KG1 (cell line): ENCODE measurements at regions not wholly inside any gene's neighbourhood (a gene's known extent, or its start where the extent isn't known, plus 50 kb on each side); places are given as distances from the start of the nearest gene placed in this dataset.

ENCODE experiments used
- DNase-seq: peaks from one replicate; lab custom pipeline; 2025; lab: John Stamatoyannopoulos, UW

DNA sequence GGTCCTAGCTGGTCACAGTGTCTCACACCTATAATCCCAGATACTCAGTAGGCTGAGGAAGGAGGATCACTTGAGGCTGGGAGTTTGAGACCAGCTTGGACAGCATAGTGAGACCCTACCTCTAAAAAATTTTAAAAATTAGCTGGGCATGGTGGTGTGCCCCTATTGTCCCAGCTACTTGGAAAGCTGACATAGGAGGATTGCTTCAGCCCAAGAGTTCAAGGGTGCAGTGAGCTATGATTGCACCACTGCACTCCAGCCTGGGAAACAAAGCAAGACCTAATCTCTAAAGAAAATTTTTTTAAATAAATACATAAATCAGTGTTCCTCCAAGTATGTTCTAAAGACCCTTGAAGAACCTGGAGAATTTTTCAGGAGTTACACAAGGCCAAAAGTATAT lies 50.6 kb upstream of the GNAO1 start:
- no peak for DNase-seq

DNA sequence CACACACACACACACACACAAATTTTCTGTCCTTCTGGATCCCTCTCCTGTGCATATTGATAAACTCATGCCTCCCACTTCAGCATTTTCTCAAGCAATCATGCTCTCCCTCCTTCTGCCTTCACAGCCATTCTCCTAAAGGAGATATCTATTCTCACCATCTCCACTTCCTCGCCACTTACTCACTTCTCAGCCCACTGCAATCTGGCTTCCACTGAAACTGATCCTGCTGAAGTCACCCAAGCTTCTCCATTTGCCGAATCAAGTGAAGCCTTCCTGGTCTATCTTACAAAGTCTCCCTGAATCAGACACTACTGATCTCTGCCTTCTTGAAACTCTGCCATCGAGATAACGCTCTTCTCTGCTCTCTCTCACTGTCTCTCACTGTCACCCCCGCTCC lies 54.0 kb upstream of the GNAO1 start:
- no peak for DNase-seq

DNA sequence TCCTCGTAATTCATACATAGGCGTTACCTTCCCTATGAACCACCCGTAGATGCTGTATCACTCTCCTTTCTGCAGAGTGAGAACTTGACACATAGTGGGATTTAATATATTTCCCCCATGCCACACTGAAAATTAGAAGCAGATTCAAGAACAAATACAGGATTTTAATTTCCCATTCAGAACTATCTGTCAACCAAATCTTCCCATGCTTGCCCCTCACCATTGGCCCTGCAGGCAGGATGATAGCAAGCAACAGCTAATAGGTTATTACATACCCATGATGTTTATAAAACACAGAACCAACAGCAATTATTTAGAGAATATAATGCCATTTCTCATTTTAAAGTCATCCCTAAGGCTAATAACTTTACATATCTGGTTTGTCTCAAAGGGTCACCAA lies 55.0 kb upstream of the GNAO1 start:
- no peak for DNase-seq

DNA sequence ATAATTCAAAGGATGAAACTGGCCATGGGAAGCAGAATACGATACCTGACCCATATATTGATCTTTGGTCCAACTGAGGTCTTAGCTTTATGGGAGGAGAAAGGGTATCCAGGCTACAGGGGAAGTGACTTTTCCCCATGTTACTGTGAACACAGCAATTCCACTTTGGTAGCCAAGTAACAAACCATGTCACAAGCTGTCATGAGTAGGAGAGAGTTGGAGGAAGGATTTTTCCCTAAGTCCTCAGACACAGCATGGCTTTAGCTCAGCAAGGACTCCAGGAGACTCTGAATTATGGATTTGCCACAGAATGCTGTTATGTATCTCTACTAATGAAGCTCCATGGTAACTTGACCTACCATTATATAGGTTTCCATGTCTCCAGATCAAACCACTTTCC lies 56.5 kb upstream of the GNAO1 start:
- DNase-seq = no peak

DNA sequence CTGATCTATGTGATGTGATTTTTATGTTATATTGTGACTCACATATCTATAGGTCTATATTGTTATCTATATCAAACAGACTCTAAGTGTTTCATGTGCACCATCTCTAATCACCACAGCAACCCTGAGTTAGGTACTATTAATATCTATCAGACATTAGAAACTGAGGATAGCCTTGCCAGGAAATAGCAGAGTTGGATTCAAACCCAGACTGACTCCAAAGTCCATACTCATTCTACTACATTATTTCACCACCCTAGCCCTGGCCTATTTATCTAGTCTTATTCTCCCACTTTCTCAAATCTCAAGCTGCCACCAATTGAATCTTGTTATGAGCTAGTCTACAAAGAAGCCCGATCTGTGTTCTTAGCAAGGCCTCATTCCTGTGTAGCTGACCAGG lies 65.4 kb upstream of the GNAO1 start:
- no peak for DNase-seq

DNA sequence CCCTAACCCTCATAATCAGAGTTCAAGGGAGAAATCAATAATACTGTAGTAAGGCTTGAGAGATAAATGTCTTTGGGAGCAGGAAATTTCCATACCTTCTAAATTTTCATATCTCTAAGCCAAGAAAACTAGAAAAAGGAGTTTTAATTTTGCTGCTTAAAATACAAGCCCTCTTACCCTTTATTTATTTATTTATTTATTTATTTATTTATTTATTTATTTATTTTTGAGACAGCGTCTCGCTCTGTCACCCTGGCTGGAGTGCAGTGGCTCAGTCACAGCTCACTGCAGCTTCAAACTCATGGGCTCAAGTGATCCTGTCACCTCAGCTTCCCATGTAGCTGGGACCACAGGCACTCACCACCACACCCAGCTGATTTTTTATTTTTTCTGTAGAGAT lies 69.0 kb upstream of the GNAO1 start:
- DNase-seq = no peak

DNA sequence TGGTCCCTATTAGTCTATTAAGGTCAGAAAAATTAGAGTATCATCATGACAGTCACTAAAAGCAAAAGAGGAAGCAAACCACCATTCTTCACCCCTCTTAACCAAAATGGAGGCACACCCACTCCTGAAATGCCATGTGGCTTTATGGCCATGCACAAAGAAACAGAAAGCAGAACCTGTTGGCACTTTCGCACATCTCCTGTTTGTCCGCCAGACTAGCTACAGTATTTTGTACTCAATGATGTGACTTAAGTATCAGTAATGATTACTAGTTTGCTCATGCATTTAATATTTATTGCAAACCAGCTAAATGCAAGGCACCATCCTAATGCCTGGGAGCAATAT lies 70.2 kb upstream of the GNAO1 start:
- DNase-seq = no peak

DNA sequence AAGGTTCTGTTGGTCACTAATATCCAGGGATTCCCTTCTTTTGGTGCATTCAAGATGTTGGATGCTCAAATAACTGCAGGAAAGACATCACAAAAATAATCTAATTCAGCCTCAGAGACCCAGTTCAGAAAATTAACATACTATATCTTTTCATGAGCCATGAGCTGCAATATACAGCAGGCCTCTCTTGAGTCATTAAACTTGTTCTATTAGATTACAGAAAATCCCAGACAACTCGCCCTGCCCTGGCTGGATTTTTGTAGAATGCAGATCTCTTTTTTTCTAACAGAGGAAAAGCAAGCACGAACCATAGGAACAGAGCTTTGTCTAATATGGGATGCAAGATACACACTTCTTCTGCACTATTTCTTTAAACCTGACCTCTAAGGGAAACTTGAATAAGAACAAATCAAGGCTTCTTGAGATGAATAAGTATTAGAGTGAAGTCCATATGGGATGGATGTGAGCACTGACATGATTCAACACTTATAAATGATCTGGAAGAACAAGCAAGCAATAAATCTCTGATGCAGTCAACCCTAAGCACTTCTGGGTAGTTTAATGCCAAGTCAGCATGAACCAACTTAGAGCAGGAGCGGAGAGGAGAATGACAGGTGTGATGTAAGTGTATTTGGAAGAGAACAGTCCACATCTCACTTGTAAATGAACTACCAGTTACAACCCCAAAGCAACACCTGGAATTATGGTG lies 70.7 kb upstream of the GNAO1 start:
- DNase-seq = no peak

DNA sequence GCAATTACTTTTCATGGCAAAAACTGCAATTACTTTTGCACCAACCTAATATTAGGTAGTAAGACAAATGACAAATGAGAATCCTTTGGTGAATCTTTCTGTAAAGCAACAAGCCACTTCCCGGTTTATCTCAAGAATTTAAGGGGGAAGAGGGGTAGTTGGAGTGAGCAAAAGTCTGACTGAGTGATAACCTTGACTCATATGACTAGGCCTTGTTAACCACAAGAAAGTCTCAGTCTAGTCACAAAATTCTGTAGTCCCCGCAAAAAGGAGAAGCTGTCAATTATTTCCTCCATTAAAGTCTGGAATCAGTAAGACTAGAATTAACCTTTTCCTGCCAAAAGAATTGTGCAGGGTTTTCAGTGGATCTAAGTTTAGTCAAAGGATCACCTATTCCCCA lies 72.2 kb upstream of the GNAO1 start:
- no peak for DNase-seq

DNA sequence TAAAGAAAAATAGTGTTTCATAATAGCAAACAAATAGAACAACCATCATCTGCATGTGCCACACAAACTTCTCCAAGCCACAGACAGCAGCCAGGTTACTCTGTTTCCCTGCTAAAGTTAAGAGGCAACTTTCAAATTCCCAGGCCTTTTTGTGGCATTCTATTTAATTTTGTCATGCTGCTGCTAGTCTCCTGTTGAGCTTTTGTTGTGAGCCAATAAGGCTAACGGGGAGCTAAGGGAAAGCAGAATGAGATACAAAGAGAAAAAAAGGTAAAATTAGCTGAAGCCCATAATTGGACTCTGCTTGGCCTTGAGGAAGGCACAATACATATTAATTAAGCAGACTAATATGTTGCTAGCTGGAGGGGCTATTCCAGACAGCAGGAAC lies 74.7 kb upstream of the GNAO1 start:
- no peak for DNase-seq

DNA sequence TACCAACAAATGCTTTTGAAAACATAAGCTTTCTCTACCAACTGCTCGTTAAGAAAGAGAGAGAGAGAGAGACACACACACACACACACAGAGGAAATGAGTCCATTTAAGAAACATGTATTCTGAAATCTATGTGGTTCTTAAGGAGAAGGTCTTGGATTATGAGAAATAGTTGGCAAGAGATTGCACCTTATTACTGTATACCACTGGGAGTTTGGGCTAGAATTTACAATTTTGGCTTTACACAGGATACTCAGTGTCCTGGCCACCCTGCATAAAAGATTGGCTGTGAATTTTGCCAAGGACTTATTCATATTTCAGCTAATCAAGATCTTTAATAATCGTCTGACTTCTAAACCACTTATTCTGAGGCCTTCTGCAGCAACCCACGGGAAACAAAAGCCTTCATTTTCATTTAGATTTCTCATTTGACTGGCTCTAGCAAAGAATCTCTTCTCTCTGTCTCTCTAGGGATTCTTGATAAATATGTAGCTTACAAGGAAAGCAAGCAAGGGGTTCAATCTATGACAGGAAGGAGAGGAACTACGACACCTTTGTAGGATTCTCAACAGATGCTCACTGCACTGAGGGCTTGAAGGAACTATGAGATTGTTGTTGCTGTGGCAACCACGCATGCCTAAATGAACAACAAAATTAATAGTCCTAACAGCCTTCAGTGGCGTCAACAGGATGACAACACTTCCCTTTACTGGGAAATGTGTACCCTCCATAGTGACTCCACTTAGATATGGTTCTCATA lies 75.3 kb upstream of the GNAO1 start:
- no peak for DNase-seq

DNA sequence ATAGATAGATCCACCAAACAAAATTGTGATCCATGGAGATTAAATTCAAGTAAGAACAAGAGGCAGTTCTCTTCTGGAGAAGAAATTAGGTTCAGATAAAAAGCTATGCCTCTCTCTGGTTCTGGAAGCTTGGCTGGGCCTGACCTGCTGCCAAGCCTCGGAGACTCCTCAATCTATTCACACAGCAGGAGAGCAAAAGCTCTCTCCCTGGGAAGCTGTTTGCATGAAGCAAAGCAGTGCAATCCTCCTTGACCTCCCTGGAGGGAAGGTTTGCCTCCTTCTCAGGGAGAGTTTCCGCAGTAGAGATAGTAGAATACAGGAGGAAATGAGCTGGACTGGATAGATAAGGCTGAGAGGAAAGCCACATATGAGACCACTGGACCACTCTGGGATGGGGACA lies 78.1 kb upstream of the GNAO1 start:
- no peak for DNase-seq

DNA sequence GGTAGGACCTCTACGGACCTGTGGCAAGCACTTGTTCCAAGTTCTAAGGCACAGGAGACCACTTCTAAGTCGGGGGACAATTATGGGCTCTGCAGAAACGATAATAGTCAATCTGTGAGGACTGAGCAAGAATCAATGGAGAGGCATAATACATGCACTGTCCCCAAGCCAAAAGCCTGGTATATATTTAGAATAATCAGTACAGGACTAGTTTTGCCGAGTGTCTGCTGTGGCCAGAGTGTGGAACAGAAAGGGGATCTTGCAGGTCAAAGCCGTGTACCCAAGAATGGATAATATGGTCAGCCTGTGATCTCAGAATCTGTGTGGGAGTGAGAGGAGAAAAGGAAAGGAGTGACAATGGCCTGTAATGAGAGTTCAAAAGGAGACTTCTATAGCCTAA lies 80.2 kb upstream of the GNAO1 start:
- DNase-seq = no peak

DNA sequence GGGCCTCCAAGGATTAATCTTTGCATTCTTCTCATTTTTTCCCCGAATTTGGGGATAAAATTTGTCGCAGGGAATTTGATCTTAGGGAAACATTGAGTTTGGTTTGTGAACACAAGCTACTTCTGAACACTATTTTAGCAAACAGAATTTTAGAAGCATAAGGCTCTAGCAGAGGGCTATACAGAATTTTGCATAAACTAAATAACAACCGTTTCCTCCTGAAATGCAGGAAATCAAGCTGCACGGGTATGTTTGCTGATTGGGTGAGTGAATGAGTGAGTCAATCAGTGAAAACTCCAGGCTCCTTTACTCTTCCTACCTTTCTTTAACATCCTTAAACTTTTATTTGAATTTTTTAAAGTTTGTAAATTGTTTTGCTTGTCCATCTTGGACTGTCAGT lies 81.3 kb upstream of the GNAO1 start:
- no peak for DNase-seq

DNA sequence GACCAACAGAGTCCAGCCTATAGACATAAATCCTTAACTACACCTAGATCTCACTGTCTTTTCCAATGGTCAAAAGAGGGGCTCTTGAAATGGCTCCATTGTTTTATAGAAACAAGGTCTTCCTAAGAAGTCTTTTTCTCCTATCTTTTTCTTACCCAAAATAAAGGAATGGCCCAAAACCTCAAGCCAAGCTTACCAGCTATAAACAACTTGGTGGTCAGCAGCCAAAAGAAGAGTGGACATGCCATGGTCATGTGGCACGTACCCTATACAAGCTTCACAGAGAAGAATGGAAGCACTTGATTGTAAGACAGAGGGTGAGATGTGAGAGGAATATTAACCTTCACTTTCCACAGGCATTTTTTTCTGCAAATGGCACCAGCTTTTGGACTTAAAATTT lies 82.1 kb upstream of the GNAO1 start:
- no peak for DNase-seq

DNA sequence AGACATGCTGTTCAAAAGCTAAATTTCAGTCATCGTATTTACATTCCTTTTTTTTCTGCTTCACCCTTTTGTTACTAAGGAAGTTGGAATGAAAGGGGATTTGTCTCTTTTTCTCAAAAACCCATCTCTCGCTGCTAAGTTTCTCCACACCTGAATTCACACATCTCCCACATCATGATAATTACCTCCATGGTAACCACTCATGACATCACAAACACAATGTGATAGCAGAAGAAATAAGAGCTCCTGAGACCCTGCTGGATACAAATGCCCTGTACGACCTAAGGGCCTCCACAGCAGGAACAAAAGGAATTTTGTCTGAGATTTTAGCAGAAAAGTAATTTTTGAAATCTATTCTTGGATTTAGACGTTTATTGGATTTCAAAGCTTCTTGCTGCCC lies 82.6 kb upstream of the GNAO1 start:
- no peak for DNase-seq

DNA sequence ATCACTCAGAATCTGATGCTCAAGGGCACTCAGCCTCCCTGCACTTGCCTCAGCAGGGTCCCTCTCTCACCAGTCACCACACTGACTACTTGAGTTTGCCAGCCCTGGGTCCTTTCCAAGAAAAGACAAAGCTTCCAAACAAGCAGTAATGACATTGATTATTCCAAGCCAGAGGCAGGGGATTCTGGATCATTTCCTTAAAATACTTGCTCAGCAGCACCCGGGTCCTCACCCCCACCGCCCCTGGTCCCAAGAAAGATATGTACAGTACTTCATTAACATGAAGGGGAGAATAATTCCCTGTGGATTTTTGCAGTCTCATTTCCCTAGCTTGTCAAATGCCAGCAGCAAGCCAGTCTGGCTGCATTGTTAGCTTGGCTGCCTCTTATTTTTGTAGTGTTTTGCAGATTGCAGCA lies 83.2 kb upstream of the GNAO1 start:
- no peak for DNase-seq

DNA sequence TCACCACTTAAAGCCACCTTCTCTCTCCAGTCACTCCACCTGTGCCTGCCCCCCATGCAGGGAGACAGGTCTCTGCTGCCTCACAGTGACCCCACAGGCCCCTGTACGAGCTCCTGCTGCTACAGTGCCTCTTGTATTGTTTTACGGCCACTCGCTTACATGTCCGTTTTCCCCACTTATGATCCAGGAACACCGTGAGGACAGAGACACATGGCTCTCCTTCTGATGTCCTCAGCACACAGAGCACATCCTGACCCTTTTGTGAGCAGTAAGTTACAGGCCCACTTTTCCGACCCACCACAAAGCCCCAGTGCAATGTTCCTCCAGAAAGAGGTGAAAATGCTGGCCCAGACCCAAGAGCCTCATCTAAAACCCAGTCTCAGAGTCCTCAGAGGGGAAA lies 84.8 kb upstream of the GNAO1 start:
- no peak for DNase-seq

DNA sequence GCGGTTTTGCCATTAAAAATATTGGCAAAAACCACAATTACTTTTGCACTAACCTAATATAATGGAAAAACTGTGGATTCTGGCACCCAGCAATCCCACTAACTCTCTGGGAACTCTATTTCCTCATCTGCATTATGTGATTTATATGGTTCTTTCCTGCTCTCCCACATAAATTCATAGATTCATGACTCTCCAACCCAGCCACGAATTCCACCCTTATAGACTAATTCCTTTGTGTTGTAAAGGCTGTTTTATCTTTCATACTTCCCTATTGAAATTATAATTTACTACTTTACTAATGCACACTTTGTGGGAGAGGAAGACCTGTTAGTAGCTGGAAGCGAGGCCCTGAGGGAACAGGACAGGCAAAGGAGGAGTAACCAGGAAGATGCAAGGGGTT lies 88.4 kb upstream of the GNAO1 start:
- DNase-seq = no peak

DNA sequence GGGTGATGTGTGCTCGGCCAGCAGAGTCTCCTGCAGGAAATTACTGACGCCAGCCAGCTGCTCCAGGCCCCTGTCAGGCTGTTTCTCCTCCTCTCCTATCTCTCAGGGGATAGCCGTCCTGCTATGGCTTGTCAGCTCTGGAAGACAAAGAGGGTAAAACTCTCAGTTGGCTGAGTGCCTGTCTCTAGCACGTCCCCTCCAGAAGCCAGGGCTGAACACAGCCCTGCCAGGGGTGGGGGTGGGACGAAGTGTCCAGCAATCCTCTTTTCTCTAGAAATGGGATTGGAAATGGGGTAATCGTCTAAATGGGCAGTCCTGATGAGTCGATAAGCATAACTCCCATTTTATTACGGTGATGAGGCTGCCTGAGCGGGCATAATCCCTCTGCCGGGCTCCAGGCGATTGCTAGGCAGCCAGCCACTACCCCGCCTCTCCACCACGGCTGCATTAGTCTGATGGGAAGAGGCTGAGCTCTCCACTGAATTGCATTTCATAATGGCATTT lies 89.1 kb upstream of the GNAO1 start:
- DNase-seq = no peak

DNA sequence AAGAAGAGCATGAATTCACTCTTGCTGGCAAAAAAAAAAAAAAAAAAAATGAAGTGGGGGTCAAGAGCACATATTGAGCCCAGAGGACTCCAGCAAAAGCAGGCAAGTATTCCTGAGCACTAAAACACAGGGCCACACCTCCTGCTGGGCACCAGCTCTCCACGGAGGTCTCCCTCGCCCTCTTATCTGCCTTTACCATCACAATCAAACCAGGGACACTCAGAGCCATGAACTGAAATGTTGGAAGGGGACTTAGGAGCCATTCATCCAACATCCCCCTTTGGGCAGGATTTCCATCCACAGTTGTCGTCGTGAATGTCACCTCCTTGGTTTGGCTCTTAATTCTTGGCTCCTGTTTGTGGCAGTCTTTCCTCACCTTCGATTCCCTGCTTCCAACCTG lies 89.8 kb upstream of the GNAO1 start:
- DNase-seq = no peak

DNA sequence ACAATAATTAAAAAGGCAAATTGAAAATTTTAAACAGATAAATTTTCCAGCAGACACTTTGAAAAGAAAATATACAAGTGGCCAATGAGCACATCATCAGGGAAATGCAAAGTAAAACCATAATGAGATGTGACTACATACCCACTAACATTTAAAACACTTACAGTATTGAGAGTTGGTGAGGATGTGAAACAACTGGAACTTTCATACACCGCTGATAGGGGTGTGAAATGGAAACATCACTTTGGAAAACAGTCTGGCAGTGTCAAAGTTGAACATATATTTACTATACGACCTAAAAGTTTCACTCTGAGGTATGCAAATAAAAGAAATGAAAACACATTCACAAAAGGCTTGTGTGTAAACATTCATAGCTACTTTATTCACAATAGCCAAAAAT lies 94.0 kb upstream of the GNAO1 start:
- DNase-seq = no peak

DNA sequence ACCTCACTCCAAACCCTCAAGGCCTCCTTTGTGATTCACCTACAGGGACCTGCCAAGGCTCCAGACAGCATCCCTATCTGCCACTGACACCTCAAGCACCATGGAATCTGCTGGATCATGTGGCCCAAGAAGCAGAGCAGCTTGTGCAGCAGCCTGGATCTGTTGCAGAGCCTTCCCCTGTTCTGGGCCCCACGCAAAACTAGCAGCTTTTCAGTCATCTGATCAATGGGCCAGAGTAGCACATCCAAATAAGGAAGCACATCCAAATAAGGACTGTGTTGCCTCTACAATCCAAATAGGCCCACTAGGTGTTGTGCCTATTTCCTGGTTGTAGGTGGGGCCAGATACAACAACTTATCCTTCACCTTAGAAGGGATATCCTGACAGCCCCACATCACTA lies 97.1 kb upstream of the GNAO1 start:
- no peak for DNase-seq

DNA sequence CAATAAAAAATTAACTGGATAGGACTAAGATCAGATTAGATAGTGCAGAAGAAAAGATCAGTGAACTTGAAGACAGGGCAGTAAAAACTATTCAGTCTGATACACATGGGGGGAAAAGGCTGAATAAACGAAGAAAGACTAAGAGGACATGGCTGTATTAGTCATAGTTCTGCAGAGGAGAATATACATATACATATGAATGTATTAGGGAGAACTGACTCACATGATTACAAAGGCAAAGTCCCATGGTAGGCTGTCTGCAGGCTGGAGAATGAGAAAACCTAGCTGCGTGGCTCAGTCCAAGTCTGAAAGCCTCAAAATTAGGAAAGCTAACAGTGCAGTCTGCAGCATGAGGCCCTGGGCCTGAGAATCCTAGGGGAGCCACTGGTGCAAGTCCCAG lies 98.2 kb upstream of the GNAO1 start:
- DNase-seq = no peak
